ENCODE measurements at regions not wholly inside any gene's neighbourhood (a gene's known extent, or its start where the extent isn't known, plus 50 kb on each side); places are given as distances from the start of the nearest gene placed in this dataset.
A peak's percentile ranks its signal among the peaks of the same experiment; 100 is the strongest.

GRCh38 chr13:78176880-78177279, 258.2 kb upstream of the EDNRB start:
- DNase-seq (ENCODE audit: low spot score), result no peak
- POLR2A ChIA-PET (ENCODE audit: low non-redundant PET), result no interaction called here
- H3K27ac ChIP-seq, result no peak overlapping the region
- no peak for TF ChIP-seq CTCF (conservative IDR thresholded peaks at IDR 0.05; ENCODE audit: low read depth)
- CTCF ChIA-PET, result no interaction called here

DNA sequence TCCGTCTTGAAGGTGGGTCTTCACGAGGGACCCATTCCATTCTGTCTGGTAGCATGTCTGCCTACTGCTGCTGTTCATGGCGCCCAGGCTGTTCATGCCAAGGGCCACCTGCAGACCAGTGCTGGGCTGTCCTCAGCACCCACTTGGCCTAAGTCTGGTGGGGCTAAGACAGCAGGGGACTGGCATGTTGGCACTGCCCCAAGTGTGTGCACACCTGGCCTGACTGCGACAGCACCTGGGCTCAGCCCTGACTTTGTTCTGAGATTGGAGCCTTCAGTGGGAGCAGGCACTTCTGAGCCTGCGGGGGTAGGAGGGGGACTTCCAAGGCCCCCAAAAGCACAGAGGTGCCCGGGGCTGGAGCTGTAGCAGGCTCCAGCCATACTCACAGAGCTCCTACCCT, 250.8 kb upstream of the EDNRB start:
- no peak for DNase-seq (ENCODE audit: low spot score)
- H3K27ac ChIP-seq, result no peak overlapping the region
- CTCF ChIA-PET, result no interaction called here
- no peak for TF ChIP-seq CTCF (conservative IDR thresholded peaks at IDR 0.05; ENCODE audit: low read depth)
- POLR2A ChIA-PET (ENCODE audit: low non-redundant PET), result no interaction called here

GRCh38 chr13:78168981-78169380, 250.3 kb upstream of the EDNRB start:
- CTCF ChIA-PET, result no interaction called here
- no peak overlapping the region for H3K27ac ChIP-seq
- no peak for DNase-seq (ENCODE audit: low spot score)
- no peak for TF ChIP-seq CTCF (conservative IDR thresholded peaks at IDR 0.05; ENCODE audit: low read depth)
- POLR2A ChIA-PET (ENCODE audit: low non-redundant PET), result no interaction called here

DNA sequence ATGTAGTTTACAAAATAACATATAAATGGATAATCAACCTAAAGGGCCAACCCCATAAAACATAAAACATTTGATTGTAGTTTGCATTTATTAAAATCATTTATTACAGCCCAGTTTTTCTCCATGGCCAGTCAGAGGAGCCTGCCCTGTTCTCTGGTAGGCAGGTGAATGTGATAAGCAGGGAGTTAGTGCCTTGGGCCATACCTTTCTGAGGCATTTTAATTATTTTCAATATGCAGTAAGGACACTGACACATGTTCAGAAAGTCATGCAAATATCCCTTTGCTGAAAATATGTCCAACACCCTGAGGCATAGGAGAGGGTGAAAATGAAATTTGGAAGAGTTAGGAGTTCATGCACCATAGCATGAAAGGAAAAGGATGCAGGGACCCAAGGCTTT, 242.6 kb upstream of the EDNRB start:
- no peak for DNase-seq (ENCODE audit: low spot score)
- POLR2A ChIA-PET (ENCODE audit: low non-redundant PET), result no interaction called here
- CTCF ChIA-PET, result no interaction called here
- H3K27ac ChIP-seq, result no peak overlapping the region
- no peak for TF ChIP-seq CTCF (conservative IDR thresholded peaks at IDR 0.05; ENCODE audit: low read depth)

DNA sequence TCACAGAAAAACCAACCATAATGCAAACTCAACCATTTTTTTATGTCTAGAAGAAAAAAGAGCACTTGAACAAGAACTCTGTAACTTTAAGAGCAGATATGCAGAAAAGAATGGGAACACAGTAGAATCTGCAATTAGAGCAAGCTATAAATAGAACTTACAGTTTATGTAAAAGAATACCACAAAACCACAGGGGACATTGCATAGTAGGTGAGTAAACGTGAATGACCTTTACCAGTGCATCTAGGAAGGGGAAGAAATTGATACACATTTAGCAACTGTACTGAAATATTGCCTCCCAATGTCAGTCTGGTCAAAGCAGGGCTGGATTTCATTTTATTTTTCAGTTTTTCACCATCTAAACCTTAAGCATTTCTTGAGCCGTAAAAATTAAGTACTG, 242.2 kb upstream of the EDNRB start:
- CTCF ChIA-PET, result interaction anchor here (0.6 kb wide), 1 partner anchor 80 kb away, joined by 4 read pairs; no protein-coding TSS in a partner anchor

GRCh38 chr13:78152415-78152814, 233.8 kb upstream of the EDNRB start:
- TF ChIP-seq CTCF (conservative IDR thresholded peaks at IDR 0.05; ENCODE audit: low read depth), result no peak
- no peak overlapping the region for H3K27ac ChIP-seq
- ChIA-PET CTCF (no interaction called here), POLR2A (ENCODE audit: low non-redundant PET) (no interaction called here)
- DNase-seq (ENCODE audit: low spot score), result no peak

More for the DNA sequence above, 242.2 kb upstream of the EDNRB start:
- POLR2A ChIA-PET (ENCODE audit: low non-redundant PET), result no interaction called here
- DNase-seq (ENCODE audit: low spot score), result no peak
- H3K27ac ChIP-seq, result no peak overlapping the region
- no peak for TF ChIP-seq CTCF (conservative IDR thresholded peaks at IDR 0.05; ENCODE audit: low read depth)

GRCh38 chr13:78147905-78148304, 229.3 kb upstream of the EDNRB start:
- DNase-seq (ENCODE audit: low spot score), result peak; percentile 11
- POLR2A ChIA-PET (ENCODE audit: low non-redundant PET), result no interaction called here
- TF ChIP-seq CTCF (conservative IDR thresholded peaks at IDR 0.05; ENCODE audit: low read depth), result no peak
- no peak overlapping the region for H3K27ac ChIP-seq
- CTCF ChIA-PET, result interaction anchor here (0.7 kb wide), 1 partner anchor 10 kb away, joined by 4 read pairs; no protein-coding TSS in a partner anchor
